ENCODE measurements at regions not wholly inside any gene's neighbourhood (a gene's known extent, or its start where the extent isn't known, plus 50 kb on each side); places are given as distances from the start of the nearest gene placed in this dataset.
"Not testable (repeated sequence)": the region's sequence is repeated elsewhere in the genome, so short reads cannot be mapped to it uniquely, and the experiment has no call there.

GRCh38 chrX:67213686-67214085 is 330.1 kb upstream of the AR start:
- not testable (repeated sequence) for H3K27me3 ChIP-seq (ENCODE audit: control insufficient read depth in 2 of 2, insufficient read depth in 1 of 2, low read length in 1 of 2); DNase-seq (ENCODE audit: low read depth in 6 of 9, low spot score in 9 of 9); H3K4me1 ChIP-seq (ENCODE audit: control insufficient read depth in 2 of 2, insufficient read depth in 2 of 2, low read length in 2 of 2); H3K4me3 ChIP-seq (ENCODE audit: low read length in 2 of 2); H3K27ac ChIP-seq (ENCODE audit: low read depth in 1 of 2, low read length in 1 of 2); H3K36me3 ChIP-seq (ENCODE audit: control insufficient read depth in 2 of 2, insufficient read depth in 2 of 2, low read length in 1 of 2); H3K9me3 ChIP-seq (ENCODE audit: control insufficient read depth in 2 of 2, insufficient read depth in 1 of 2, low read length in 1 of 2)
- WGBS = 94% methylated on average over 3 of the region's 3 CpGs

DNA sequence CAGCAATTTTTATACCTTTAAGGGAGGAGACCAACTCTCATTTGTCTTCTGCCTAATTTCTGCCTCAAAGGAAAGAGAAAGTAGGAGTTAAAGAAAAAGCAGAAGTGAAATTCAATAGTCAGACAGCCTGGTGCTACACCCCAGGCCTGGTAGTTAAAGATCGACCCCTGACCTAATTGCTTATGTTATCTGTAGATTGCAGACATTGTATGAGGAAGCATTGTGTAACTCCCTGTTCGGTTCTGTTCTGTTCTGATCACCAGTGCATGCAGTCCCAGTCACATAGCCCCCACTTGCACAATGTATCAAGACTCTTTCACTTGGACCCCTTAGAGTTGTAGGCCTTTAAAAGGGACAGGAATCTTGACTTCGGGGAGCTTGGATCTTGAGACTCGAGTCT is 335.9 kb upstream of the AR start:
- no peaks in the 10 kb centered on the region for H3K4me1 ChIP-seq (ENCODE audit: control insufficient read depth in 2 of 2, insufficient read depth in 2 of 2, low read length in 2 of 2)
- DNase-seq (ENCODE audit: low read depth in 6 of 9, low spot score in 9 of 9) = no peak
- no peaks in the 10 kb centered on the region for H3K27me3 ChIP-seq (ENCODE audit: control insufficient read depth in 2 of 2, insufficient read depth in 1 of 2, low read length in 1 of 2)
- 30% methylated on average over 4 of the region's 4 CpGs for WGBS
- H3K9me3 ChIP-seq (ENCODE audit: control insufficient read depth in 2 of 2, insufficient read depth in 1 of 2, low read length in 1 of 2) = no peaks in the 10 kb centered on the region
- H3K27ac ChIP-seq (ENCODE audit: low read depth in 1 of 2, low read length in 1 of 2) = no peak overlapping the region
- no peaks in the 10 kb centered on the region for H3K36me3 ChIP-seq (ENCODE audit: control insufficient read depth in 2 of 2, insufficient read depth in 2 of 2, low read length in 1 of 2)
- H3K4me3 ChIP-seq (ENCODE audit: low read length in 2 of 2) = no peak overlapping the region

DNA sequence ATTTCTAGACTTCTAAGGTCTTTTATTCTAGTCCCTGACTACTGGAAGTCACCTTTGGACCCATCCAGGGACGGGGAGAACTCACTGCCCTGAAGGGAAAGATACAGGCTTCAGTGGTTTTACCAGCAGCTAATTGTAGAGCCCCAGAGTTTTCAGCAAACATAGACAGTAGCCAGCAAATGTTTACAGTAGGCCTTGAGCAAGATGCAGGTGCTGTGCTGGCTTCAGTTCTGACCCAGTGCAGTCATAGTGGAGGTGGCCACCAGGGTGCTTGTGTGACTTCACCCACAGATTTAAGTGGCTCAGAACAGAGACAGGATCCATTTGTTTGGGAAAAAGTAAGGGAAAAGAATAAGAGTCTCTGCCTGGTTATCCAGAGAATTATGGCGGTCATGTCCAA is 384.4 kb upstream of the AR start:
- WGBS = 84% methylated on average over 2 of the region's 2 CpGs
- H3K27ac ChIP-seq (ENCODE audit: low read depth in 1 of 2, low read length in 1 of 2) = no peak overlapping the region
- no peaks in the 10 kb centered on the region for H3K4me1 ChIP-seq (ENCODE audit: control insufficient read depth in 2 of 2, insufficient read depth in 2 of 2, low read length in 2 of 2)
- no peaks in the 10 kb centered on the region for H3K27me3 ChIP-seq (ENCODE audit: control insufficient read depth in 2 of 2, insufficient read depth in 1 of 2, low read length in 1 of 2)
- H3K4me3 ChIP-seq (ENCODE audit: low read length in 2 of 2) = no peak overlapping the region
- DNase-seq (ENCODE audit: low read depth in 6 of 9, low spot score in 9 of 9) = no peak
- H3K9me3 ChIP-seq (ENCODE audit: control insufficient read depth in 2 of 2, insufficient read depth in 1 of 2, low read length in 1 of 2) = no peaks in the 10 kb centered on the region
- H3K36me3 ChIP-seq (ENCODE audit: control insufficient read depth in 2 of 2, insufficient read depth in 2 of 2, low read length in 1 of 2) = no peaks in the 10 kb centered on the region

DNA sequence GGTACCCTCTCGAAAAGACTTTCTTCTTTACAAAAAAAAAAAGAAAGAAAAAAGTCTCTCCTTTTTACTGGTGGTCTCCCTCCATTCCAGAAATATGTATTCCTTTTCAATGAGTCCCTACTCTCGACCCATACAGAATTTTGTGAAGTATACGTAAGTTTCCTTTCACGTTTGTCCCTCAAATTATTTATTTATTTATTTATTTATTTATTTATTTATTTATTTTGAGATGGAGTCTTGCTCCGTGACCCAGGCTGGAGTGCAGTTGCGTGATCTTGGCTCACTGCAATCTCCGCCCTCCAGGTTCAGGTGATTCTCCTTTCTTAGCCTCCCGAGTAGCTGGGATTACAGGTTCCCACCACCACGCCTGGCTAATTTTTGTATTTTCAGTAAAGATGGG is 429.2 kb upstream of the AR start:
- 94% methylated on average over 9 of the region's 9 CpGs for WGBS
- no peak overlapping the region for H3K4me3 ChIP-seq (ENCODE audit: low read length in 2 of 2)
- DNase-seq (ENCODE audit: low read depth in 6 of 9, low spot score in 9 of 9) = no peak
- H3K27me3 ChIP-seq (ENCODE audit: control insufficient read depth in 2 of 2, insufficient read depth in 1 of 2, low read length in 1 of 2) = no peaks in the 10 kb centered on the region
- H3K36me3 ChIP-seq (ENCODE audit: control insufficient read depth in 2 of 2, insufficient read depth in 2 of 2, low read length in 1 of 2) = no peaks in the 10 kb centered on the region
- no peaks in the 10 kb centered on the region for H3K4me1 ChIP-seq (ENCODE audit: control insufficient read depth in 2 of 2, insufficient read depth in 2 of 2, low read length in 2 of 2)
- no peak overlapping the region for H3K27ac ChIP-seq (ENCODE audit: low read depth in 1 of 2, low read length in 1 of 2)
- no peaks in the 10 kb centered on the region for H3K9me3 ChIP-seq (ENCODE audit: control insufficient read depth in 2 of 2, insufficient read depth in 1 of 2, low read length in 1 of 2)

GRCh38 chrX:67105758-67106116 is 438.1 kb upstream of the AR start:
- WGBS = 89% methylated on average over 2 of the region's 2 CpGs
- H3K36me3 ChIP-seq (ENCODE audit: control insufficient read depth in 2 of 2, insufficient read depth in 2 of 2, low read length in 1 of 2) = no peaks in the 10 kb centered on the region

DNA sequence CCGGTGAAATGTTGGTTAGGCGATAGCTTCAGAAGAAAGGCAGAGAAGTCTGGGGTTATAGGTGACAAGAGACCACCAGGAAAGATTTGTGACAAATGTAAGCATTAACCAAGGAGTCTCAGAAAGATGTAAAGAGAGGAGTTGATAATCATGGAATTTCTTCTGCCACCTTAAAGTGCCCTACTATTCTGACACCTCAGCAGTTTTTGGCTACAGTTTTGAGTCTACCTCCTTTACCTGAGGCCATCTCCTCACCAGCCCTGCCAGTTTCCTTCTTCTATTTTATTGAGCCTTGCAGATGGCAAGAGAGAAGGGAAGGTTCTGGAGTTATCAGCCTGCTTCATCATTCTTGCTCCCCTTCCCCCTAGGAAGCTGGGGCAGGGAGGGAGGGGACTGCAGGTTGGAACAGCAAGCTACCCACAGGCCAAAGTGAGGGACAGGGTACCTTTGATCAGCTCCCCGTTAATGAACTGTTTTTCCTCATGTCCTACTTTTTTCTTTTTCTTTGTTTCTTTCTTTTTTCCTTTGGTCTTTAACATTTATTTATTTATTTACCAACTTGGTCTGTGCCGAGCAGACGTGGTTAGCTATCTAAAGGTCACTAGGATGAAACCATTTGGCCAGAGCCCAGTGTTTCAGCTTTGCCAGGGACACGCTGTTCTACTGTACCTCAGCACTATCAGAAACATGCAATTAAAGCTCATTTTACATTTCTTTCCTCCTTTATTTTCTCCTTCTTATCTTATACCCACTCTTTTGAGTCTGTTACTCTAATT is 438.7 kb upstream of the AR start:
- H3K9me3 ChIP-seq (ENCODE audit: control insufficient read depth in 2 of 2, insufficient read depth in 1 of 2, low read length in 1 of 2) = no peaks in the 10 kb centered on the region
- WGBS = 88% methylated on average over 6 of the region's 6 CpGs
- H3K36me3 ChIP-seq (ENCODE audit: control insufficient read depth in 2 of 2, insufficient read depth in 2 of 2, low read length in 1 of 2) = no peaks in the 10 kb centered on the region
- no peak overlapping the region for H3K4me3 ChIP-seq (ENCODE audit: low read length in 2 of 2)
- no peaks in the 10 kb centered on the region for H3K27me3 ChIP-seq (ENCODE audit: control insufficient read depth in 2 of 2, insufficient read depth in 1 of 2, low read length in 1 of 2)
- DNase-seq (ENCODE audit: low read depth in 6 of 9, low spot score in 9 of 9) = no peak
- H3K4me1 ChIP-seq (ENCODE audit: control insufficient read depth in 2 of 2, insufficient read depth in 2 of 2, low read length in 2 of 2) = no peaks in the 10 kb centered on the region
- H3K27ac ChIP-seq (ENCODE audit: low read depth in 1 of 2, low read length in 1 of 2) = no peak overlapping the region

More at GRCh38 chrX:67105758-67106116, 438.1 kb upstream of the AR start:
- Histone ChIP-seq H3K4me3 (ENCODE audit: low read length in 2 of 2) (no peak overlapping the region), H3K27ac (ENCODE audit: low read depth in 1 of 2, low read length in 1 of 2) (no peak overlapping the region), H3K27me3 (ENCODE audit: control insufficient read depth in 2 of 2, insufficient read depth in 1 of 2, low read length in 1 of 2) (no peaks in the 10 kb centered on the region), H3K4me1 (ENCODE audit: control insufficient read depth in 2 of 2, insufficient read depth in 2 of 2, low read length in 2 of 2) (no peaks in the 10 kb centered on the region), H3K9me3 (ENCODE audit: control insufficient read depth in 2 of 2, insufficient read depth in 1 of 2, low read length in 1 of 2) (no peaks in the 10 kb centered on the region)
- DNase-seq (ENCODE audit: low read depth in 6 of 9, low spot score in 9 of 9) = no peak

DNA sequence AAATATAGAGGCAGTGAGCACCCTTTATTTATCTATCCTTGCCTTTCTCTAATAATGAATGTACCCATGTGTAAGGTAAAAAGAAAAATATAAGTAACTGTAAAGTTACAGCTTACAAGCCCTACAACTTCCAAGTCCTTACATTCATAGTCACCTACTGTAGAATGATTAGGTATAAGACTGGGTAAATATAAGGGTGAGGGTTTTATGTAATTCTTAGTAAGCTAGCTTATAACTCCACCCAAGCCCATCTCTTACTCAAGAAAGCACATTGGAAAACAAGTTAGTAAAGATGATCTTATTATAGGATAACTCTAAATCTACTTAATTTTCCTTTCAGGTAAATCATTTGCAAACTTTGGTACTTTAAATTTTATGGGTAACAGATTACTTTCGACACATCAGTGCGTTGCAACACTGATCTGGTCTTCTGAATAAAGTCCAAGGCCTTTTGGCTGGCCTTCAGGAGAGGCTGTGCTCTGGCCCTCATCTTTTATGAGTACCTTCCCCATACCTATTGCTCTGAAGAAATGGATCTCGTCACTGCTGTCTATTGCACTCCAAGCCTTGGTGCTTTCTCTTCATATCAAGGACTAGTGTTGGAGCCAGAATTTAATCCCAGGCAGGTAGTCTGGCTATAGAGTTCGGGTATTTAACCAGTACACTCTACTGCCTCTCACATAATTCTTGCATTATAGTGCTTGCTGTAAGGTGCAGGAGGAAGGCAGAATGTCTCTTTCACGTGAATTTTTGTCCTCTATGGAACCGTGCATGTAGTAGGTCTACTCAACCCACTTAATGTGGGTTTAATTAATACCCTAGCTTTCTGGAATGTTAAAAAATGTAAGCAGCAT is 443.6 kb upstream of the AR start:
- H3K9me3 ChIP-seq (ENCODE audit: control insufficient read depth in 2 of 2, insufficient read depth in 1 of 2, low read length in 1 of 2) = no peaks in the 10 kb centered on the region
- WGBS = 89% methylated on average over 6 of the region's 6 CpGs
- no peaks in the 10 kb centered on the region for H3K36me3 ChIP-seq (ENCODE audit: control insufficient read depth in 2 of 2, insufficient read depth in 2 of 2, low read length in 1 of 2)
- DNase-seq (ENCODE audit: low read depth in 6 of 9, low spot score in 9 of 9) = no peak
- no peak overlapping the region for H3K4me3 ChIP-seq (ENCODE audit: low read length in 2 of 2)
- H3K4me1 ChIP-seq (ENCODE audit: control insufficient read depth in 2 of 2, insufficient read depth in 2 of 2, low read length in 2 of 2) = no peaks in the 10 kb centered on the region
- H3K27ac ChIP-seq (ENCODE audit: low read depth in 1 of 2, low read length in 1 of 2) = no peak overlapping the region
- H3K27me3 ChIP-seq (ENCODE audit: control insufficient read depth in 2 of 2, insufficient read depth in 1 of 2, low read length in 1 of 2) = no peaks in the 10 kb centered on the region

DNA sequence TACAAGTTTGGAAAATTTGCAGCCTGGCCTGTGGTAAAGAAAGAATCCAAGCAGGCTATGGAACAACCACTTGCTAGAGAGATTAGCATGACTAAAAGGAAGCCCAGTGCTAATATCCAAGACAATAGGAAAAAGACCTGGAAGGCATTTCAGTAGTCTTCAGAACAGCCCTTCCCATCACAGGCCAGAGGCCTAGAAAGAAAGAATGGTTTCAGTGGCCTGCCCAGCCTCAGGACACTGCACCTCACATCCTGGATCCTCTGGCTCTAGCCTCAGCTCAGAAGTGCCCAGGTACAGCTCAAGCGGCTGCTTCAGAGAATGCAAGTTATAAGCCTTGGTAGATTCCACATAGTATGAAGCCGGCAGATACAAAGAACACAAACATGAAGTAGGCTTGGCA is 449.8 kb upstream of the AR start:
- H3K4me3 ChIP-seq (ENCODE audit: low read length in 2 of 2) = no peak overlapping the region

GRCh38 chrX:67050760-67051159 is 411.9 kb upstream of the EDA2R start:
- no peaks in the 10 kb centered on the region for H3K27me3 ChIP-seq (ENCODE audit: control insufficient read depth in 2 of 2, insufficient read depth in 1 of 2, low read length in 1 of 2)
- H3K4me3 ChIP-seq (ENCODE audit: low read length in 2 of 2) = no peak overlapping the region
- WGBS = 95% methylated on average over 1 of the region's 1 CpG
- no peaks in the 10 kb centered on the region for H3K4me1 ChIP-seq (ENCODE audit: control insufficient read depth in 2 of 2, insufficient read depth in 2 of 2, low read length in 2 of 2)
- H3K27ac ChIP-seq (ENCODE audit: low read depth in 1 of 2, low read length in 1 of 2) = no peak overlapping the region
- H3K36me3 ChIP-seq (ENCODE audit: control insufficient read depth in 2 of 2, insufficient read depth in 2 of 2, low read length in 1 of 2) = no peaks in the 10 kb centered on the region
- H3K9me3 ChIP-seq (ENCODE audit: control insufficient read depth in 2 of 2, insufficient read depth in 1 of 2, low read length in 1 of 2) = no peaks in the 10 kb centered on the region
- DNase-seq (ENCODE audit: low read depth in 6 of 9, low spot score in 9 of 9) = no peak

More for the DNA sequence above, 449.8 kb upstream of the AR start:
- peaks cover 0 to 2% of the 10 kb centered on the region in 2 donors for H3K9me3 ChIP-seq (ENCODE audit: control insufficient read depth in 2 of 2, insufficient read depth in 1 of 2, low read length in 1 of 2)
- no peaks in the 10 kb centered on the region for H3K27me3 ChIP-seq (ENCODE audit: control insufficient read depth in 2 of 2, insufficient read depth in 1 of 2, low read length in 1 of 2)
- H3K4me1 ChIP-seq (ENCODE audit: control insufficient read depth in 2 of 2, insufficient read depth in 2 of 2, low read length in 2 of 2) = no peaks in the 10 kb centered on the region
- 100% methylated on average over 2 of the region's 2 CpGs for WGBS
- H3K36me3 ChIP-seq (ENCODE audit: control insufficient read depth in 2 of 2, insufficient read depth in 2 of 2, low read length in 1 of 2) = no peaks in the 10 kb centered on the region
- no peak for DNase-seq (ENCODE audit: low read depth in 6 of 9, low spot score in 9 of 9)
- no peak overlapping the region for H3K27ac ChIP-seq (ENCODE audit: low read depth in 1 of 2, low read length in 1 of 2)
